Keratinocyte (primary cell): ENCODE measurements at regions not wholly inside any gene's neighbourhood (a gene's known extent, or its start where the extent isn't known, plus 50 kb on each side); places are given as distances from the start of the nearest gene placed in this dataset.

Experiments used
- DNase-seq: peaks from one replicate; pipeline ENCODE4 v3.0.0-alpha.2; 2011; ENCODE audit warnings: low read depth, missing footprints, low spot score
- FAIRE-seq: peaks from 2 replicates; lab custom pipeline; 2011; peaks lifted over from hg19 to GRCh38; lab: Jason Lieb, UNC
- H2AFZ ChIP-seq: 2 replicates; pipeline ENCODE4 v1.6.0; 2012; ENCODE audit warnings: low read length, control low read depth, inconsistent platforms; ENCODE audit not compliant: control insufficient read depth
- H3K27ac ChIP-seq: 2 replicates; pipeline ENCODE4 v1.5.1; 2011; ENCODE audit warnings: low read length; ENCODE audit not compliant: control insufficient read depth, insufficient read depth
- H3K27me3 ChIP-seq: 3 replicates; pipeline ENCODE4 v1.6.0; 2011; ENCODE audit warnings: low read length; ENCODE audit not compliant: control insufficient read depth, insufficient read depth; ENCODE audit errors: extremely low read depth
- H3K36me3 ChIP-seq, 2 experiments: 2 replicates in 1 of 2; 3 replicates in 1 of 2; pipeline ENCODE4 v1.5.1; 2011; ENCODE audit warnings: low read length in 2 of 2, mild to moderate bottlenecking in 1 of 2; ENCODE audit not compliant: control insufficient read depth in 2 of 2, insufficient read depth in 2 of 2; ENCODE audit errors: extremely low read depth in 1 of 2
- H3K4me1 ChIP-seq: 3 replicates; pipeline ENCODE4 v1.5.1; 2011; ENCODE audit warnings: low read length; ENCODE audit not compliant: control insufficient read depth, insufficient read depth; ENCODE audit errors: extremely low read depth
- H3K4me2 ChIP-seq: 3 replicates; pipeline ENCODE4 v1.6.0; 2011; ENCODE audit warnings: low read depth, low read length; ENCODE audit not compliant: control insufficient read depth, insufficient read depth; ENCODE audit errors: extremely low read depth
- H3K4me3 ChIP-seq, 3 experiments: fragments of 200-600 bp in 1 of 3; sonication (generic) in 1 of 3; 2 replicates in 2 of 3; 3 replicates in 1 of 3; pipeline ENCODE4 v1.5.1; 2011 to 2016; ENCODE audit warnings: low read length in 3 of 3, mild to moderate bottlenecking in 3 of 3, control low read depth in 2 of 3, inconsistent platforms in 1 of 3, low read depth in 1 of 3, mixed read lengths in 1 of 3, mixed run types in 1 of 3, moderate library complexity in 1 of 3; ENCODE audit not compliant: control insufficient read depth in 2 of 3, insufficient read depth in 2 of 3; ENCODE audit errors: extremely low read depth in 1 of 3
- H3K79me2 ChIP-seq: 2 replicates; pipeline ENCODE4 v1.6.0; 2012; ENCODE audit warnings: low read length; ENCODE audit not compliant: control insufficient read depth, insufficient read depth
- H3K9ac ChIP-seq: 3 replicates; pipeline ENCODE4 v1.6.0; 2011; ENCODE audit warnings: low read length; ENCODE audit not compliant: control insufficient read depth, insufficient read depth; ENCODE audit errors: extremely low read depth
- H3K9me1 ChIP-seq: 3 replicates; pipeline ENCODE4 v1.6.0; 2011; ENCODE audit warnings: low read length; ENCODE audit not compliant: control insufficient read depth, insufficient read depth; ENCODE audit errors: extremely low read depth
- H3K9me3 ChIP-seq: 2 replicates; pipeline ENCODE4 v1.5.1; 2012; ENCODE audit warnings: low read depth, low read length; ENCODE audit not compliant: control insufficient read depth
- H4K20me1 ChIP-seq: 3 replicates; pipeline ENCODE4 v1.6.0; 2011; ENCODE audit warnings: low read length; ENCODE audit not compliant: control insufficient read depth, insufficient read depth; ENCODE audit errors: extremely low read depth
- EZH2 ChIP-seq: IDR thresholded peaks from one replicate; pipeline ENCODE4 v1.6.1; 2012; ENCODE audit warnings: inconsistent platforms, mild to moderate bottlenecking, low read length, moderate library complexity
- dilution Hi-C: fragments of 300-500 bp; cut with MboI; formaldehyde crosslinking; loops from one replicate; pipeline ENCODE4 v1.7.0; 2020; ENCODE audit warnings: low sequenced_read_pairs; ENCODE audit not compliant: extremely low pct_ligation_motif_present
- TF ChIP-seq, protein P1 (sequence below), 3 experiments: IDR thresholded peaks in 1 of 3; conservative IDR thresholded peaks in 1 of 3; optimal IDR thresholded peaks in 1 of 3; 2 replicates in 2 of 3; 3 replicates in 1 of 3; pipeline versions ENCODE3 to v1.5.1; 2011; ENCODE audit warnings: low read length in 3 of 3, mild to moderate bottlenecking in 3 of 3, moderate library complexity in 2 of 3, control low read depth in 1 of 3, inconsistent platforms in 1 of 3; ENCODE audit not compliant: insufficient read depth in 2 of 3; ENCODE audit errors: extremely low read depth in 1 of 3

DNA sequence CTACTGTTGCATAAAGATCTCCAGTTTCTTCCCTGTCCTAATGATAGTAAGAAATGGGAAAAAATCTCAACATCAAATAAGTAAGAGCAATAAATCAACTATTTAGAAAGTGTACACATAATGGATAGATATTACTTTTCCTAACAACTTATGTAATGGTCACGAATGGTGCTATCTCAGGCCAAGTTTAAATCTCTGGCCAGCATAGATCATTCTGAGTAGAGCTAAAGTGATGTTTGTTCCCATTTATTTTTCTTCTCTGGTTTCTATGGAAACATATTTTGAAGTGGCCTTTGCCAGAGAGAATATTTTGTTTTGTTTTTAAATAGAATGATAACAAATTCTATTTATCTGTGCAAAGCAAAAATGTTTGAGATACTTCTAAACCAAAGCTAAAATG lies 249.7 kb upstream of the TTC14 start:
- no peak for FAIRE-seq
- no peak overlapping the region for H2AFZ ChIP-seq
- H3K9me1 ChIP-seq: no peaks in the 10 kb centered on the region
- H3K9ac ChIP-seq: no peak overlapping the region
- dilution Hi-C loops: no loop called here
- no peak for DNase-seq
- H3K79me2 ChIP-seq: no peaks in the 10 kb centered on the region
- H3K4me1 ChIP-seq: no peaks in the 10 kb centered on the region
- H3K9me3 ChIP-seq: no peaks in the 10 kb centered on the region
- no peaks in the 10 kb centered on the region for H3K36me3 ChIP-seq
- H3K4me3 ChIP-seq: no peak overlapping the region
- TF ChIP-seq, protein P1, sequence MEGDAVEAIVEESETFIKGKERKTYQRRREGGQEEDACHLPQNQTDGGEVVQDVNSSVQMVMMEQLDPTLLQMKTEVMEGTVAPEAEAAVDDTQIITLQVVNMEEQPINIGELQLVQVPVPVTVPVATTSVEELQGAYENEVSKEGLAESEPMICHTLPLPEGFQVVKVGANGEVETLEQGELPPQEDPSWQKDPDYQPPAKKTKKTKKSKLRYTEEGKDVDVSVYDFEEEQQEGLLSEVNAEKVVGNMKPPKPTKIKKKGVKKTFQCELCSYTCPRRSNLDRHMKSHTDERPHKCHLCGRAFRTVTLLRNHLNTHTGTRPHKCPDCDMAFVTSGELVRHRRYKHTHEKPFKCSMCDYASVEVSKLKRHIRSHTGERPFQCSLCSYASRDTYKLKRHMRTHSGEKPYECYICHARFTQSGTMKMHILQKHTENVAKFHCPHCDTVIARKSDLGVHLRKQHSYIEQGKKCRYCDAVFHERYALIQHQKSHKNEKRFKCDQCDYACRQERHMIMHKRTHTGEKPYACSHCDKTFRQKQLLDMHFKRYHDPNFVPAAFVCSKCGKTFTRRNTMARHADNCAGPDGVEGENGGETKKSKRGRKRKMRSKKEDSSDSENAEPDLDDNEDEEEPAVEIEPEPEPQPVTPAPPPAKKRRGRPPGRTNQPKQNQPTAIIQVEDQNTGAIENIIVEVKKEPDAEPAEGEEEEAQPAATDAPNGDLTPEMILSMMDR (optimal IDR thresholded peaks at IDR 0.05 in 1 of 3, IDR thresholded peaks at IDR 0.05 in 1 of 3, conservative IDR thresholded peaks at IDR 0.05 in 1 of 3; ENCODE audit: extremely low read depth in 1 of 3, insufficient read depth in 2 of 3, low read length in 3 of 3): no peak
- TF ChIP-seq EZH2: no peak
- no peak overlapping the region for H3K4me2 ChIP-seq
- no peaks in the 10 kb centered on the region for H3K27me3 ChIP-seq
- no peak overlapping the region for H3K27ac ChIP-seq
- H4K20me1 ChIP-seq: no peaks in the 10 kb centered on the region

DNA sequence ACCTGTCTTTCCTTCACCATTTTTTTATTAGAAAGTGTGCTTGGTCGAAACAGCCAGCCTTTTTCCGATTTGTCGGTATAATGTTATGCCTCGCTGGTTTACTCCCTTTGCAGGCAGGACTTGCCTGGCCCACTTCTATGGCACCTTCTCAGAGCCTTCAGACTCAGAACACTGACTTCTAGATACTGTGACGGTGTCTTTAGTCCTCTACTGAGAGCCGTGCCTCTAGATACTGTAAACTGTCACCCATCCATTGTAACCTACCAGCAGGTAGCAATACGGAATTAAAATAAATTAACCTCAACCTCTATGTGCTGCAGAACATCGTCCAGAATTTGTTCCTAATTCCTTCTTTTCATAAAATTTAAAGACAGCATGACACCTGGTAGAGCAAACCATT lies 247.7 kb upstream of the TTC14 start:
- Histone ChIP-seq H3K4me1 (peaks cover 5% of the 10 kb centered on the region), H3K9me3 (no peaks in the 10 kb centered on the region), H3K27me3 (no peaks in the 10 kb centered on the region), H3K9ac (no peak overlapping the region), H4K20me1 (no peaks in the 10 kb centered on the region), H2AFZ (no peak overlapping the region), H3K4me2 (no peak overlapping the region), H3K9me1 (no peaks in the 10 kb centered on the region), H3K27ac (no peak overlapping the region), H3K4me3 (no peak overlapping the region), H3K36me3 (no peaks in the 10 kb centered on the region), H3K79me2 (no peaks in the 10 kb centered on the region)
- DNase-seq: no peak
- TF ChIP-seq EZH2: no peak
- TF ChIP-seq, protein P1 (optimal IDR thresholded peaks at IDR 0.05 in 1 of 3, IDR thresholded peaks at IDR 0.05 in 1 of 3, conservative IDR thresholded peaks at IDR 0.05 in 1 of 3; ENCODE audit: extremely low read depth in 1 of 3, insufficient read depth in 2 of 3, low read length in 3 of 3): no peak
- dilution Hi-C loops: no loop called here
- no peak for FAIRE-seq
